ENCODE measurements at regions not wholly inside any gene's neighbourhood (a gene's known extent, or its start where the extent isn't known, plus 50 kb on each side); places are given as distances from the start of the nearest gene placed in this dataset.

- DNase-seq, result no peak
Observed at GRCh38 chr1:68378296-68379084, 71.3 kb downstream of the RPE65 start.

- DNase-seq, result no peak
Observed at GRCh38 chr1:68377098-68377497, 72.7 kb downstream of the RPE65 start.

GRCh38 chr1:68376441-68376840, 73.3 kb downstream of the RPE65 start:
- DNase-seq, result no peak

GRCh38 chr1:68375919-68376318, 73.8 kb downstream of the RPE65 start:
- no peak for DNase-seq

- DNase-seq, result no peak
Observed at GRCh38 chr1:68373173-68373572, 76.6 kb downstream of the RPE65 start.

- no peak for DNase-seq
Observed at GRCh38 chr1:68372487-68372886, 77.3 kb downstream of the RPE65 start.

- DNase-seq, result no peak
Observed at GRCh38 chr1:68370101-68370915, 79.4 kb downstream of the RPE65 start.

GRCh38 chr1:68366572-68366971, 83.2 kb downstream of the RPE65 start:
- DNase-seq, result no peak

GRCh38 chr1:68365709-68366382, 83.9 kb downstream of the RPE65 start:
- DNase-seq, result no peak

- DNase-seq, result no peak
Observed at GRCh38 chr1:68363339-68363738, 86.4 kb downstream of the RPE65 start.

GRCh38 chr1:68361346-68361910, 88.3 kb downstream of the RPE65 start:
- DNase-seq, result no peak

- DNase-seq, result no peak
Observed at GRCh38 chr1:68359045-68359444, 90.7 kb downstream of the RPE65 start.

- DNase-seq, result no peak
Observed at GRCh38 chr1:68358439-68358838, 91.3 kb downstream of the RPE65 start.

- DNase-seq, result no peak
Observed at GRCh38 chr1:68355614-68356013, 94.1 kb downstream of the RPE65 start.

- no peak for DNase-seq
Observed at GRCh38 chr1:68352202-68352601, 97.6 kb downstream of the RPE65 start.

- DNase-seq, result no peak
Observed at GRCh38 chr1:68347415-68347814, 102.3 kb downstream of the RPE65 start.

GRCh38 chr1:68346188-68346808, 103.5 kb downstream of the RPE65 start:
- DNase-seq, result no peak

- no peak for DNase-seq
Observed at GRCh38 chr1:68344208-68344607, 105.5 kb downstream of the RPE65 start.

GRCh38 chr1:68340951-68341350, 108.6 kb upstream of the WLS start:
- no peak for DNase-seq

GRCh38 chr1:68339505-68339904, 107.2 kb upstream of the WLS start:
- no peak for DNase-seq

GRCh38 chr1:68338081-68338480, 105.8 kb upstream of the WLS start:
- no peak for DNase-seq

GRCh38 chr1:68332041-68332440, 99.7 kb upstream of the WLS start:
- DNase-seq, result no peak
